Sigmoid colon (tissue), 4 donors: ENCODE measurements at regions not wholly inside any gene's neighbourhood (a gene's known extent, or its start where the extent isn't known, plus 50 kb on each side); places are given as distances from the start of the nearest gene placed in this dataset.

ENCODE experiments used
- EP300 ChIP-seq, 4 donors: sonication (generic); formaldehyde crosslinking; IDR thresholded peaks; one replicate each; pipeline ENCODE4 v1.6.1; 2017; ENCODE audit warnings: antibody characterized with exemption in 4 of 4
- POLR2A ChIP-seq, 2 donors: fragments of 450-650 bp; IDR thresholded peaks; one replicate each; pipeline ENCODE4 v1.6.1; 2016; ENCODE audit warnings: antibody characterized with exemption in 2 of 2, mild to moderate bottlenecking in 2 of 2, moderate library complexity in 2 of 2
- POLR2AphosphoS5 ChIP-seq, 4 donors: sonication (generic); formaldehyde crosslinking; IDR thresholded peaks; one replicate each; pipeline ENCODE4 v1.6.1; 2017; ENCODE audit warnings: antibody characterized with exemption in 4 of 4
- TF ChIP-seq, protein P1 (sequence below), 4 experiments: fragments of 450-650 bp in 3 of 4; fragments of 200-600 bp in 1 of 4; IDR thresholded peaks; one replicate each; pipeline ENCODE4 v1.5.1; 2016 to 2019; ENCODE audit warnings: antibody characterized with exemption in 4 of 4, mild to moderate bottlenecking in 3 of 4, moderate library complexity in 2 of 4

DNA sequence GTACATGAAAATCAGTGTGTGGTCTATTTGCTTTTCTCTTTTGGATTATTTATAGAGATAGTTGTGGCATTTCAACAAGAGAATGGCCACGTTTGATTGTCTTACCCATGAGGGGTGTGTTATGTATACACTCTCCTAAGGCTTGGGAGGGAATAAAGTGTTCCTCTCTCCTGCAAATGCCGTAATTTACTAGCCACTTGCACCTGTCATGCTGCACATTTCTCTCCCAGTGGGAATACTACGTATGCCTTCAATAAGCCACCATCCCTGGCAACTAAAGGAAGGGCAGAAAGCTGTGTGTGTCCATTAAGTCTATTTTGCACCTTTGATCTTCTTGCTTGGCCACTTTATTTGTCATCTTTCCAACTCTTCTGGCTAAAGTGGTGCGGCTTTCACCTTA lies 541.2 kb downstream of the QKI start:
- TF ChIP-seq POLR2AphosphoS5 (IDR thresholded peaks at IDR 0.05) = no peak
- TF ChIP-seq POLR2A (IDR thresholded peaks at IDR 0.05) = no peak
- TF ChIP-seq, protein P1, sequence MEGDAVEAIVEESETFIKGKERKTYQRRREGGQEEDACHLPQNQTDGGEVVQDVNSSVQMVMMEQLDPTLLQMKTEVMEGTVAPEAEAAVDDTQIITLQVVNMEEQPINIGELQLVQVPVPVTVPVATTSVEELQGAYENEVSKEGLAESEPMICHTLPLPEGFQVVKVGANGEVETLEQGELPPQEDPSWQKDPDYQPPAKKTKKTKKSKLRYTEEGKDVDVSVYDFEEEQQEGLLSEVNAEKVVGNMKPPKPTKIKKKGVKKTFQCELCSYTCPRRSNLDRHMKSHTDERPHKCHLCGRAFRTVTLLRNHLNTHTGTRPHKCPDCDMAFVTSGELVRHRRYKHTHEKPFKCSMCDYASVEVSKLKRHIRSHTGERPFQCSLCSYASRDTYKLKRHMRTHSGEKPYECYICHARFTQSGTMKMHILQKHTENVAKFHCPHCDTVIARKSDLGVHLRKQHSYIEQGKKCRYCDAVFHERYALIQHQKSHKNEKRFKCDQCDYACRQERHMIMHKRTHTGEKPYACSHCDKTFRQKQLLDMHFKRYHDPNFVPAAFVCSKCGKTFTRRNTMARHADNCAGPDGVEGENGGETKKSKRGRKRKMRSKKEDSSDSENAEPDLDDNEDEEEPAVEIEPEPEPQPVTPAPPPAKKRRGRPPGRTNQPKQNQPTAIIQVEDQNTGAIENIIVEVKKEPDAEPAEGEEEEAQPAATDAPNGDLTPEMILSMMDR (IDR thresholded peaks at IDR 0.05) = no peak
- TF ChIP-seq EP300 (IDR thresholded peaks at IDR 0.05) = no peak
